ENCODE measurements at regions not wholly inside any gene's neighbourhood (a gene's known extent, or its start where the extent isn't known, plus 50 kb on each side); places are given as distances from the start of the nearest gene placed in this dataset.

- no peak for TF ChIP-seq CTCF (IDR thresholded peaks at IDR 0.05; ENCODE audit: low read length)
- no peak for TF ChIP-seq EZH2 (IDR thresholded peaks at IDR 0.05; ENCODE audit: borderline replicate concordance, low read length)
- 0 out of 2 replicates have a peak, but pooled peaks cover 4% of the 10 kb centered on the region for H3K27me3 ChIP-seq (ENCODE audit: insufficient read depth, low read length)
- no peaks in the 10 kb centered on the region for H3K36me3 ChIP-seq (ENCODE audit: insufficient read depth, low read length)
- H3K79me2 ChIP-seq (ENCODE audit: insufficient read depth, low read length): no peaks in the 10 kb centered on the region
- no peak overlapping the region for H3K9ac ChIP-seq (ENCODE audit: low read length)
- no peak overlapping the region for H2AFZ ChIP-seq (ENCODE audit: low read length)
- no peak overlapping the region for H3K27ac ChIP-seq (ENCODE audit: low read depth, low read length, poor library complexity, severe bottlenecking)
- no peaks in the 10 kb centered on the region for H3K9me3 ChIP-seq (ENCODE audit: low read length)
- H4K20me1 ChIP-seq (ENCODE audit: insufficient read depth, low read length): no peaks in the 10 kb centered on the region
- H3K4me2 ChIP-seq (ENCODE audit: low read length): no peak overlapping the region
- H3F3A ChIP-seq (ENCODE audit: insufficient read depth, low read length): no peaks in the 10 kb centered on the region
- no peaks in the 10 kb centered on the region for H3K9me2 ChIP-seq (ENCODE audit: low read depth, low read length)
- no peak overlapping the region for H3K4me3 ChIP-seq (ENCODE audit: low read depth, low read length, poor library complexity, severe bottlenecking)
- H3K4me1 ChIP-seq (ENCODE audit: insufficient read depth, low read length, severe bottlenecking): no peaks in the 10 kb centered on the region
Measured at GRCh38 chr10:28924717-28925116, 247.4 kb downstream of the BAMBI start.

GRCh38 chr10:28925121-28925663 is 247.9 kb downstream of the BAMBI start:
- Histone ChIP-seq H3F3A (ENCODE audit: insufficient read depth, low read length) (no peaks in the 10 kb centered on the region), H3K9me2 (ENCODE audit: low read depth, low read length) (no peaks in the 10 kb centered on the region), H3K9ac (ENCODE audit: low read length) (no peak overlapping the region), H3K79me2 (ENCODE audit: insufficient read depth, low read length) (no peaks in the 10 kb centered on the region), H3K27ac (ENCODE audit: low read depth, low read length, poor library complexity, severe bottlenecking) (no peak overlapping the region), H2AFZ (ENCODE audit: low read length) (no peak overlapping the region), H3K36me3 (ENCODE audit: insufficient read depth, low read length) (no peaks in the 10 kb centered on the region), H3K4me1 (ENCODE audit: insufficient read depth, low read length, severe bottlenecking) (no peaks in the 10 kb centered on the region), H4K20me1 (ENCODE audit: insufficient read depth, low read length) (no peaks in the 10 kb centered on the region), H3K9me3 (ENCODE audit: low read length) (no peaks in the 10 kb centered on the region), H3K4me2 (ENCODE audit: low read length) (no peak overlapping the region), H3K4me3 (ENCODE audit: low read depth, low read length, poor library complexity, severe bottlenecking) (no peak overlapping the region), H3K27me3 (ENCODE audit: insufficient read depth, low read length) (0 out of 2 replicates have a peak, but pooled peaks cover 4% of the 10 kb centered on the region)
- TF ChIP-seq EZH2 (IDR thresholded peaks at IDR 0.05; ENCODE audit: borderline replicate concordance, low read length) (no peak), CTCF (IDR thresholded peaks at IDR 0.05; ENCODE audit: low read length) (no peak)

GRCh38 chr10:28926932-28927331 is 249.6 kb downstream of the BAMBI start:
- H4K20me1 ChIP-seq (ENCODE audit: insufficient read depth, low read length): no peaks in the 10 kb centered on the region
- no peaks in the 10 kb centered on the region for H3K9me3 ChIP-seq (ENCODE audit: low read length)
- no peak overlapping the region for H3K4me3 ChIP-seq (ENCODE audit: low read depth, low read length, poor library complexity, severe bottlenecking)
- H3K4me2 ChIP-seq (ENCODE audit: low read length): no peak overlapping the region
- H3K79me2 ChIP-seq (ENCODE audit: insufficient read depth, low read length): no peaks in the 10 kb centered on the region
- H3K9me2 ChIP-seq (ENCODE audit: low read depth, low read length): no peaks in the 10 kb centered on the region
- H3F3A ChIP-seq (ENCODE audit: insufficient read depth, low read length): no peaks in the 10 kb centered on the region
- H3K27me3 ChIP-seq (ENCODE audit: insufficient read depth, low read length): 0 out of 2 replicates have a peak, but pooled peaks cover 4% of the 10 kb centered on the region
- H2AFZ ChIP-seq (ENCODE audit: low read length): no peak overlapping the region
- H3K36me3 ChIP-seq (ENCODE audit: insufficient read depth, low read length): no peaks in the 10 kb centered on the region
- TF ChIP-seq CTCF (IDR thresholded peaks at IDR 0.05; ENCODE audit: low read length): no peak
- no peak for TF ChIP-seq EZH2 (IDR thresholded peaks at IDR 0.05; ENCODE audit: borderline replicate concordance, low read length)
- H3K9ac ChIP-seq (ENCODE audit: low read length): no peak overlapping the region
- H3K27ac ChIP-seq (ENCODE audit: low read depth, low read length, poor library complexity, severe bottlenecking): no peak overlapping the region
- no peaks in the 10 kb centered on the region for H3K4me1 ChIP-seq (ENCODE audit: insufficient read depth, low read length, severe bottlenecking)

Data from OCI-LY1 (cell line).